Skeletal muscle satellite cell (primary cell): ENCODE measurements at regions not wholly inside any gene's neighbourhood (a gene's known extent, or its start where the extent isn't known, plus 50 kb on each side); places are given as distances from the start of the nearest gene placed in this dataset.

ENCODE experiments used
- H3K27me3 ChIP-seq: 2 replicates; pipeline ENCODE4 v1.7.0; 2013; ENCODE audit warnings: low read length; ENCODE audit not compliant: control insufficient read depth, insufficient read depth
- H3K36me3 ChIP-seq: 2 replicates; pipeline ENCODE4 v1.7.0; 2013; ENCODE audit warnings: mild to moderate bottlenecking, control low read depth, low read length; ENCODE audit not compliant: insufficient read depth
- H3K4me1 ChIP-seq: 2 replicates; pipeline ENCODE4 v1.7.0; 2013; ENCODE audit warnings: low read length; ENCODE audit not compliant: control insufficient read depth, insufficient read depth
- H3K4me2 ChIP-seq: 2 replicates; pipeline ENCODE4 v1.7.0; 2013; ENCODE audit warnings: mild to moderate bottlenecking, low read length
- H3K4me3 ChIP-seq: 2 replicates; pipeline ENCODE4 v1.7.0; 2013; ENCODE audit warnings: low read length
- H3K9ac ChIP-seq: 2 replicates; pipeline ENCODE4 v1.7.0; 2013; ENCODE audit warnings: mild to moderate bottlenecking, low read depth, low read length, moderate library complexity
- H3K9me3 ChIP-seq: replicated peaks from 2 replicates; pipeline ENCODE4 v1.7.0; 2013; ENCODE audit warnings: mild to moderate bottlenecking, control low read depth, low read length

GRCh38 chr20:7085467-7085866 lies 318.0 kb downstream of the BMP2 start:
- Histone ChIP-seq H3K4me2 (no peak overlapping the region), H3K4me1 (no peaks in the 10 kb centered on the region), H3K36me3 (no peaks in the 10 kb centered on the region), H3K9me3 (no peaks in the 10 kb centered on the region), H3K4me3 (no peak overlapping the region), H3K9ac (no peak overlapping the region), H3K27me3 (no peaks in the 10 kb centered on the region)

- Histone ChIP-seq H3K27me3 (no peaks in the 10 kb centered on the region), H3K9me3 (no peaks in the 10 kb centered on the region), H3K4me3 (no peak overlapping the region), H3K4me2 (no peak overlapping the region), H3K4me1 (no peaks in the 10 kb centered on the region), H3K36me3 (no peaks in the 10 kb centered on the region), H3K9ac (no peak overlapping the region)
These were observed 320.3 kb downstream of the BMP2 start for GRCh38 chr20:7087803-7088202.

- no peak overlapping the region for H3K4me3 ChIP-seq
- no peaks in the 10 kb centered on the region for H3K27me3 ChIP-seq
- no peaks in the 10 kb centered on the region for H3K36me3 ChIP-seq
- no peak overlapping the region for H3K4me2 ChIP-seq
- H3K9me3 ChIP-seq = no peaks in the 10 kb centered on the region
- H3K9ac ChIP-seq = no peak overlapping the region
- no peaks in the 10 kb centered on the region for H3K4me1 ChIP-seq
These were observed 322.5 kb downstream of the BMP2 start for GRCh38 chr20:7090001-7090400.

- no peaks in the 10 kb centered on the region for H3K27me3 ChIP-seq
- no peak overlapping the region for H3K4me2 ChIP-seq
- H3K4me3 ChIP-seq = no peak overlapping the region
- no peaks in the 10 kb centered on the region for H3K36me3 ChIP-seq
- no peaks in the 10 kb centered on the region for H3K9me3 ChIP-seq
- H3K9ac ChIP-seq = no peak overlapping the region
- no peaks in the 10 kb centered on the region for H3K4me1 ChIP-seq
These were observed 323.3 kb downstream of the BMP2 start for GRCh38 chr20:7090811-7091210.

- Histone ChIP-seq H3K27me3 (no peaks in the 10 kb centered on the region), H3K9ac (no peak overlapping the region), H3K4me2 (no peak overlapping the region), H3K9me3 (no peaks in the 10 kb centered on the region), H3K4me1 (no peaks in the 10 kb centered on the region), H3K36me3 (no peaks in the 10 kb centered on the region), H3K4me3 (no peak overlapping the region)
These were observed 324.2 kb downstream of the BMP2 start for GRCh38 chr20:7091655-7092054.

GRCh38 chr20:7094438-7094997 lies 327.0 kb downstream of the BMP2 start:
- no peak overlapping the region for H3K4me2 ChIP-seq
- H3K9me3 ChIP-seq = no peaks in the 10 kb centered on the region
- H3K4me1 ChIP-seq = no peaks in the 10 kb centered on the region
- no peaks in the 10 kb centered on the region for H3K27me3 ChIP-seq
- no peak overlapping the region for H3K9ac ChIP-seq
- H3K36me3 ChIP-seq = no peaks in the 10 kb centered on the region
- H3K4me3 ChIP-seq = no peak overlapping the region

- H3K9me3 ChIP-seq = no peaks in the 10 kb centered on the region
- no peaks in the 10 kb centered on the region for H3K36me3 ChIP-seq
- no peaks in the 10 kb centered on the region for H3K4me1 ChIP-seq
- no peak overlapping the region for H3K4me3 ChIP-seq
- no peaks in the 10 kb centered on the region for H3K27me3 ChIP-seq
- H3K4me2 ChIP-seq = no peak overlapping the region
- H3K9ac ChIP-seq = no peak overlapping the region
These were observed 339.4 kb downstream of the BMP2 start for GRCh38 chr20:7106910-7107309.

- H3K4me2 ChIP-seq = no peak overlapping the region
- H3K27me3 ChIP-seq = no peaks in the 10 kb centered on the region
- H3K4me1 ChIP-seq = no peaks in the 10 kb centered on the region
- no peaks in the 10 kb centered on the region for H3K9me3 ChIP-seq
- no peaks in the 10 kb centered on the region for H3K36me3 ChIP-seq
- no peak overlapping the region for H3K4me3 ChIP-seq
- no peak overlapping the region for H3K9ac ChIP-seq
These were observed 341.4 kb downstream of the BMP2 start for GRCh38 chr20:7108929-7109328.

- no peak overlapping the region for H3K4me2 ChIP-seq
- H3K4me1 ChIP-seq = no peaks in the 10 kb centered on the region
- H3K9me3 ChIP-seq = no peaks in the 10 kb centered on the region
These were observed 346.3 kb downstream of the BMP2 start for GRCh38 chr20:7113577-7114466.

GRCh38 chr20:7123457-7123856 lies 356.0 kb downstream of the BMP2 start:
- H3K4me3 ChIP-seq = no peak overlapping the region
- no peak overlapping the region for H3K4me2 ChIP-seq
- no peak overlapping the region for H3K9ac ChIP-seq
- H3K4me1 ChIP-seq = no peaks in the 10 kb centered on the region
- H3K27me3 ChIP-seq = no peaks in the 10 kb centered on the region
- no peaks in the 10 kb centered on the region for H3K9me3 ChIP-seq
- H3K36me3 ChIP-seq = no peaks in the 10 kb centered on the region

More at GRCh38 chr20:7113577-7114466, 346.3 kb downstream of the BMP2 start:
- no peaks in the 10 kb centered on the region for H3K36me3 ChIP-seq
- H3K27me3 ChIP-seq = no peaks in the 10 kb centered on the region
- H3K9ac ChIP-seq = no peak overlapping the region
- H3K4me3 ChIP-seq = no peak overlapping the region

- H3K4me2 ChIP-seq = no peak overlapping the region
- H3K36me3 ChIP-seq = no peaks in the 10 kb centered on the region
- H3K4me3 ChIP-seq = no peak overlapping the region
- H3K27me3 ChIP-seq = no peaks in the 10 kb centered on the region
- no peaks in the 10 kb centered on the region for H3K9me3 ChIP-seq
- H3K9ac ChIP-seq = no peak overlapping the region
- no peaks in the 10 kb centered on the region for H3K4me1 ChIP-seq
These were observed 356.6 kb downstream of the BMP2 start for GRCh38 chr20:7124120-7124519.

GRCh38 chr20:7136886-7137285 lies 369.4 kb downstream of the BMP2 start:
- H3K4me3 ChIP-seq = no peak overlapping the region
- no peak overlapping the region for H3K4me2 ChIP-seq
- H3K9ac ChIP-seq = no peak overlapping the region
- peaks cover under 1% of the 10 kb centered on the region for H3K27me3 ChIP-seq
- H3K9me3 ChIP-seq = no peaks in the 10 kb centered on the region
- H3K36me3 ChIP-seq = no peaks in the 10 kb centered on the region
- no peaks in the 10 kb centered on the region for H3K4me1 ChIP-seq
